Spleen (tissue), 7 donors: ENCODE measurements at regions not wholly inside any gene's neighbourhood (a gene's known extent, or its start where the extent isn't known, plus 50 kb on each side); places are given as distances from the start of the nearest gene placed in this dataset.

Experiments used
- CTCF ChIP-seq, 11 experiments: fragments of 200-600 bp in 7 of 11; fragments of 450-650 bp in 4 of 11; sonication (generic) in 4 of 11; IDR thresholded peaks in 8 of 11; conservative IDR thresholded peaks in 3 of 11; 1 replicate in 7 of 11; 2 replicates in 4 of 11; pipeline versions ENCODE4 v1.4.0 to v1.8.0; 2016 to 2021; ENCODE audit warnings: antibody characterized with exemption in 11 of 11, inconsistent platforms in 4 of 11, mild to moderate bottlenecking in 1 of 11
- POLR2A ChIP-seq, 3 donors: fragments of 450-650 bp; IDR thresholded peaks; one replicate each; pipeline ENCODE4 v1.5.1; 2017; ENCODE audit warnings: antibody characterized with exemption in 3 of 3, mild to moderate bottlenecking in 1 of 3
- donor health status: DM: no; HTN: no; CAD: no; lungs with moderate emphysema.
- donor health status: DM: no; HTN: no; CAD: no.
- donor health status: DM: no; HTN: no; CAD: no.

DNA sequence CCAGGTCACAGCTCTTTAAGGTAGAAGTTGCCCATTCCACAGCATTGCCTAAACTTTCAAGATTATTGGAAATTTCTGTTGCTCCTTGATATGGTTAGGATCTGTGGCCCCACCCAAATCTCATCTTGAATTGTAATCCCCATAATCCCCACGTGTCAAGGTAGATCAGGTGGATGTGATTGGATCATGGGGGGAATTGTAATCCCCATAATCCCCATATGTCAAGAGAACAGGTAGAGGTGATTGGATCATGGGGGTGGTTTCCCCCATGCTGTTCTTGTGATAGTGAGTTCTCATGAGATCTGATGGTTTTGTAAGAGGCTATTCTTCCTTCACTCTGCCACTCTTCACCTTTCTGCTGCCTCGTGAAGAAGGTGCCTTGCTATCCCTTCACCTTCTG, 327.4 kb upstream of the MAP3K7 start:
- TF ChIP-seq CTCF (IDR thresholded peaks at IDR 0.05 in 8 of 11, conservative IDR thresholded peaks at IDR 0.05 in 3 of 11) (no peak), POLR2A (IDR thresholded peaks at IDR 0.05) (no peak)
